PC-9 (cell line): ENCODE measurements at regions not wholly inside any gene's neighbourhood (a gene's known extent, or its start where the extent isn't known, plus 50 kb on each side); places are given as distances from the start of the nearest gene placed in this dataset.

Experiments
- CTCF ChIP-seq: fragments of 200-600 bp; sonication (generic); conservative IDR thresholded peaks from 2 replicates; pipeline ENCODE4 v1.6.1; 2017; ENCODE audit warnings: mixed run types, antibody characterized with exemption, mild to moderate bottlenecking, moderate library complexity
- EZH2 ChIP-seq: fragments of 200-600 bp; sonication (generic); IDR thresholded peaks from 2 replicates; pipeline ENCODE4 v1.8.0; 2017; ENCODE audit warnings: antibody characterized with exemption, low read depth

DNA sequence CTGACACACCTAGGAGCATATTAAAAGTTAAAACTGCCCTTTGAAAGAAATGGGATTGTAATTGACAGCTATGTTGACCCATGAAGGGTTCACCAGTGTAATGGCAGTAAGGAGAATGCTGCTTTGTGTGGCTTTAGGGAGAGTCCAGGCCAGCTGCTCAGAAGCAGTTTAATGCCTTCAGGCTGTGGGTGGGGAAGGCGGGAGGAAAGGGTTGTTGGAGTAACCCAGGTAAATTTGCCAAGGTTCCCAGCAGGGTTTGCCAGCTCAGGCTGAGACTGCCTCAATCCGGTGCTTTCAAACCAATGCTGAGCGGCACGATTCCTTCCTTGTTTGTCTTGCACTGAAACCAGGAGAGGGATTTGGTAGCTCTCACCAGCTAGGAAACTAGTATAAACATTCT, 637.2 kb downstream of the INHBA start:
- TF ChIP-seq CTCF: no peak
- TF ChIP-seq EZH2: no peak
